PC-9 (cell line): ENCODE measurements at regions not wholly inside any gene's neighbourhood (a gene's known extent, or its start where the extent isn't known, plus 50 kb on each side); places are given as distances from the start of the nearest gene placed in this dataset.

ENCODE experiments used
- CTCF ChIP-seq: fragments of 200-600 bp; sonication (generic); conservative IDR thresholded peaks from 2 replicates; pipeline ENCODE4 v1.6.1; 2017; ENCODE audit warnings: mixed run types, antibody characterized with exemption, mild to moderate bottlenecking, moderate library complexity
- EZH2 ChIP-seq: fragments of 200-600 bp; sonication (generic); IDR thresholded peaks from 2 replicates; pipeline ENCODE4 v1.8.0; 2017; ENCODE audit warnings: antibody characterized with exemption, low read depth

DNA sequence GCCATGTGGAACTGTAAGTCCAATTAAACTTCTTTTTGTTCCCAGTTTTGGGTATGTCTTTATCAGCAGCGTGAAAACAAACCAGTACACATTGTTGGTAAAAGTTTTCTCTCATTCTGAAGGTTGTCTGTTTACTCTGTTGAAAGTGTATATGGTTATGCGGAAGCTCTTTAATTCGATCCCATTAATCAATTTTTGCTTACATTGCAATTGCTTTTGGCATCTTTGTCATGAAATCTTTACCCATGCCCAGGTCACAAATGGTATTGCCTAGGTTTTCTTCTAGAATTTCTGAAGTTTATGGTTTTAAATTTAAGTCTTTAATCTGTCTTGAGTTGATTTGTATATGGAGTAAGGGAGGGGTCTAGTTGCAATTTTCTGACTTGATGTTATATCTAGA, 1901.9 kb downstream of the MAT2B start:
- TF ChIP-seq CTCF, result no peak
- TF ChIP-seq EZH2, result no peak
